ENCODE measurements at regions not wholly inside any gene's neighbourhood (a gene's known extent, or its start where the extent isn't known, plus 50 kb on each side); places are given as distances from the start of the nearest gene placed in this dataset.

DNA sequence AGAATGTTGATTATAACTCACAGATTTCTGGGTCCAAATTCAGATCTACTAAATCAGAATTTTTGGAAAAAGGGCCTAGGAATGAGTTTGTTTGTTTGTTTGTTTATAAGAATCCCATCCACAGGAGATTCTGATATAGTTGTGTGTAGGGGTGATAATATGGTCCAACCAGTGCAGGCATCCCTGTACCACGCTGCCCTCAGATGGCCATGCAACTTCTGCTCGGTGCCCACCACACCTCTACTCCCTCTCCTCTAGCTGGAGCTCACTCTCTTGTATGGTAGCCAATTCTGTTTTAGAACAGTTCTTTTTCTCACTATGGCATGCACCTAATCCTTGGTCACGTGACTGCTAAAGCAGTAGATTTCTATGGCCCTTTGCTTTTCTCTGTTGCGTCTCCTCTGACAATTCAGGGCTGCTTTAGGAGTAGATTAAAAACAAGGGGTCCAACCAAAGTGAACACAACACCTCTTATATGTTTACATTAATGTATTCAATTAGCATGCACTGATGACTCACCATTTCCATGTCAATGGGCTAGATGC is 103.3 kb upstream of the KCNA4 start:
- TF ChIP-seq, protein P1, sequence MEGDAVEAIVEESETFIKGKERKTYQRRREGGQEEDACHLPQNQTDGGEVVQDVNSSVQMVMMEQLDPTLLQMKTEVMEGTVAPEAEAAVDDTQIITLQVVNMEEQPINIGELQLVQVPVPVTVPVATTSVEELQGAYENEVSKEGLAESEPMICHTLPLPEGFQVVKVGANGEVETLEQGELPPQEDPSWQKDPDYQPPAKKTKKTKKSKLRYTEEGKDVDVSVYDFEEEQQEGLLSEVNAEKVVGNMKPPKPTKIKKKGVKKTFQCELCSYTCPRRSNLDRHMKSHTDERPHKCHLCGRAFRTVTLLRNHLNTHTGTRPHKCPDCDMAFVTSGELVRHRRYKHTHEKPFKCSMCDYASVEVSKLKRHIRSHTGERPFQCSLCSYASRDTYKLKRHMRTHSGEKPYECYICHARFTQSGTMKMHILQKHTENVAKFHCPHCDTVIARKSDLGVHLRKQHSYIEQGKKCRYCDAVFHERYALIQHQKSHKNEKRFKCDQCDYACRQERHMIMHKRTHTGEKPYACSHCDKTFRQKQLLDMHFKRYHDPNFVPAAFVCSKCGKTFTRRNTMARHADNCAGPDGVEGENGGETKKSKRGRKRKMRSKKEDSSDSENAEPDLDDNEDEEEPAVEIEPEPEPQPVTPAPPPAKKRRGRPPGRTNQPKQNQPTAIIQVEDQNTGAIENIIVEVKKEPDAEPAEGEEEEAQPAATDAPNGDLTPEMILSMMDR (IDR thresholded peaks at IDR 0.05 in 2 of 3, conservative IDR thresholded peaks at IDR 0.05 in 1 of 3; ENCODE audit: borderline replicate concordance in 1 of 3, insufficient read depth in 1 of 3, low read depth in 2 of 3, low read length in 2 of 3): no peak
- TF ChIP-seq JUND (IDR thresholded peaks at IDR 0.05) (no peak), POLR2A (IDR thresholded peaks at IDR 0.05; ENCODE audit: borderline replicate concordance, extremely low read depth, insufficient read depth, insufficient read length) (no peak), EZH2 (IDR thresholded peaks at IDR 0.05) (no peak), SIN3A (IDR thresholded peaks at IDR 0.05; ENCODE audit: low read depth) (no peak), EZH2phosphoT487 (IDR thresholded peaks at IDR 0.05; ENCODE audit: borderline replicate concordance) (no peak), RAD21 (IDR thresholded peaks at IDR 0.05; ENCODE audit: low read depth) (no peak)
- TF ChIP-seq, protein P2, sequence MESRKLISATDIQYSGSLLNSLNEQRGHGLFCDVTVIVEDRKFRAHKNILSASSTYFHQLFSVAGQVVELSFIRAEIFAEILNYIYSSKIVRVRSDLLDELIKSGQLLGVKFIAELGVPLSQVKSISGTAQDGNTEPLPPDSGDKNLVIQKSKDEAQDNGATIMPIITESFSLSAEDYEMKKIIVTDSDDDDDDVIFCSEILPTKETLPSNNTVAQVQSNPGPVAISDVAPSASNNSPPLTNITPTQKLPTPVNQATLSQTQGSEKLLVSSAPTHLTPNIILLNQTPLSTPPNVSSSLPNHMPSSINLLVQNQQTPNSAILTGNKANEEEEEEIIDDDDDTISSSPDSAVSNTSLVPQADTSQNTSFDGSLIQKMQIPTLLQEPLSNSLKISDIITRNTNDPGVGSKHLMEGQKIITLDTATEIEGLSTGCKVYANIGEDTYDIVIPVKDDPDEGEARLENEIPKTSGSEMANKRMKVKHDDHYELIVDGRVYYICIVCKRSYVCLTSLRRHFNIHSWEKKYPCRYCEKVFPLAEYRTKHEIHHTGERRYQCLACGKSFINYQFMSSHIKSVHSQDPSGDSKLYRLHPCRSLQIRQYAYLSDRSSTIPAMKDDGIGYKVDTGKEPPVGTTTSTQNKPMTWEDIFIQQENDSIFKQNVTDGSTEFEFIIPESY (IDR thresholded peaks at IDR 0.05; ENCODE audit: extremely low read depth, insufficient replicate concordance, low read length): no peak

Data from HCT116 (cell line).